Transverse colon (tissue), 3 donors: ENCODE measurements at regions not wholly inside any gene's neighbourhood (a gene's known extent, or its start where the extent isn't known, plus 50 kb on each side); places are given as distances from the start of the nearest gene placed in this dataset.

Source experiments
- EP300 ChIP-seq: sonication (generic); formaldehyde crosslinking; IDR thresholded peaks from one replicate; pipeline ENCODE4 v1.6.1; 2017; ENCODE audit warnings: antibody characterized with exemption, low read depth
- POLR2A ChIP-seq: fragments of 450-650 bp; IDR thresholded peaks from one replicate; pipeline ENCODE4 v1.6.1; 2016; ENCODE audit warnings: antibody characterized with exemption, mild to moderate bottlenecking, moderate library complexity
- TF ChIP-seq, protein P1 (sequence below), 5 experiments: fragments of 200-600 bp in 3 of 5; fragments of 450-650 bp in 2 of 5; sonication (generic) in 3 of 5; IDR thresholded peaks; 1 replicate in 2 of 5; 2 replicates in 3 of 5; pipeline ENCODE4 v1.5.1; 2016 to 2017; ENCODE audit warnings: antibody characterized with exemption in 5 of 5, inconsistent platforms in 3 of 5, mild to moderate bottlenecking in 2 of 5, moderate library complexity in 1 of 5

DNA sequence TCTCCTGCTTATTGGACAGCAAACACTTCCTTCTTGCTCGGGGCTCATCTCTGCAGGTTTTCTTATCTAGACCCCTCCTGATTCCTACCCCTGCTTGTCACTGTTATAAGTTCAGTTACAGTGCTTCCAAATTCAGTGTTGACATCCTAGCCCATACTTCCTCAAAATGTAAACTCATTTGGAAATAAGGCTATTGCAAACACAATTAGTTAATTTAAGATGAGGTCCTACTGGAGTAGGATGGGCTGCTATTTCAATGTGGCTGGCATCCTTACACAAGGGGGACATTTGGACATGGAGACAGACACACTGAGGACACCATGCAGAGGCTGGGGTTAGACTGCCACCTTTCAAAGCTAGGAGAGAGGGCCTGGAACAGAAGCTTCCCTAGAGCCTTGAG, 85.2 kb upstream of the NPVF start:
- TF ChIP-seq, protein P1, sequence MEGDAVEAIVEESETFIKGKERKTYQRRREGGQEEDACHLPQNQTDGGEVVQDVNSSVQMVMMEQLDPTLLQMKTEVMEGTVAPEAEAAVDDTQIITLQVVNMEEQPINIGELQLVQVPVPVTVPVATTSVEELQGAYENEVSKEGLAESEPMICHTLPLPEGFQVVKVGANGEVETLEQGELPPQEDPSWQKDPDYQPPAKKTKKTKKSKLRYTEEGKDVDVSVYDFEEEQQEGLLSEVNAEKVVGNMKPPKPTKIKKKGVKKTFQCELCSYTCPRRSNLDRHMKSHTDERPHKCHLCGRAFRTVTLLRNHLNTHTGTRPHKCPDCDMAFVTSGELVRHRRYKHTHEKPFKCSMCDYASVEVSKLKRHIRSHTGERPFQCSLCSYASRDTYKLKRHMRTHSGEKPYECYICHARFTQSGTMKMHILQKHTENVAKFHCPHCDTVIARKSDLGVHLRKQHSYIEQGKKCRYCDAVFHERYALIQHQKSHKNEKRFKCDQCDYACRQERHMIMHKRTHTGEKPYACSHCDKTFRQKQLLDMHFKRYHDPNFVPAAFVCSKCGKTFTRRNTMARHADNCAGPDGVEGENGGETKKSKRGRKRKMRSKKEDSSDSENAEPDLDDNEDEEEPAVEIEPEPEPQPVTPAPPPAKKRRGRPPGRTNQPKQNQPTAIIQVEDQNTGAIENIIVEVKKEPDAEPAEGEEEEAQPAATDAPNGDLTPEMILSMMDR (IDR thresholded peaks at IDR 0.05) = no peak
- no peak for TF ChIP-seq EP300
- no peak for TF ChIP-seq POLR2A
